ENCODE measurements at regions not wholly inside any gene's neighbourhood (a gene's known extent, or its start where the extent isn't known, plus 50 kb on each side); places are given as distances from the start of the nearest gene placed in this dataset.
A peak's percentile ranks its signal among the peaks of the same experiment; 100 is the strongest.
"Not testable (repeated sequence)": the region's sequence is repeated elsewhere in the genome, so short reads cannot be mapped to it uniquely, and the experiment has no call there.

DNA sequence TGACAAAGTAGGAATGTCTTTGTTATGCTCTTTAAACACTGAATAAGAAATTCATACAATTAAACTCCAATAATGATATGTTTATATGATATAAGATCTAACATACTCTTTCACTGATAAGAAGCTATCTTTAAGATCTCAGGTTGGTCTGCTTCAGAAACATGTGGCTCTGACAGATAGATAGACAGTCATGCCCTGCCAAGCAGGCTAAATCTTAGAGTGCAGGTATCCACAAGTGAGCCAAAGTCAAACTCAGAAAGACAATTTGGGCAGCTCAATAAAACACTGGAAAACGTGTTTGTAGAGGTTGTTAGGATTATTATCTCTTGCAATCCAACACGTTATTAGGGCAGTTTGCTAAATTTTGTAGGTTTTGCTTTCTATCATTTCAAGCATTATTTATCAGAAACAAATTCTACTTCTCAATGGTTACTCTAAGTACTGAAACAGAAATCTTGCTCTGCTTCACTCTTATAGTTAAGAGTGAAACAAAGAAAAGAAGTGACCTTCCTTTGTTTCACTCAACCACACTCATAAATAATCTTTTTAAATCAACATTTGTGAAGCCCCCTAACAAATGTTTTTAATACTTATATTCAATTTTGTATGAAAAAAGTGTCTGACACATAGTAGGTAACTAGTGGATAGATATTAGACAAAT is 1255.6 kb downstream of the DIAPH3 start:
- no peak for DNase-seq (ENCODE audit: low spot score)

DNA sequence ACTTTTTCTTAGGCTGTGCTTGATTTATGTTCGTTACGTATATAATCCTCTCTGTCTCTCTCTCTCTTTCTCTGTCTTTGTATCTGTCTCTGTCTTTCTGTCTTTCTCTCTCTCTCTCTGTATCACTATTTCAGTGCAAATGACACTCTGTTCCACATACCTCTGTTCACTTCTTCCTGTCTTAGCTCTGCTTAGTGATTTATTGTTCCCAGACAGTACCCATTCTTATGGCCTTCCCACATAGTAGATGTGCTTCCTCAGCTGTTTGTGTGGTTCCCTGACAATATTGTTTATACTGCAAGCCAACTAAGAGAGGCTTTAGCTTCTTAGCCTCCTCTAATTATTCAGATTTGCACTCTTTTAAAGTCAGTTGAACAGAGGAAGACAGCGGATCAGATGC is 1244.2 kb downstream of the DIAPH3 start:
- no peak for DNase-seq (ENCODE audit: low spot score)

DNA sequence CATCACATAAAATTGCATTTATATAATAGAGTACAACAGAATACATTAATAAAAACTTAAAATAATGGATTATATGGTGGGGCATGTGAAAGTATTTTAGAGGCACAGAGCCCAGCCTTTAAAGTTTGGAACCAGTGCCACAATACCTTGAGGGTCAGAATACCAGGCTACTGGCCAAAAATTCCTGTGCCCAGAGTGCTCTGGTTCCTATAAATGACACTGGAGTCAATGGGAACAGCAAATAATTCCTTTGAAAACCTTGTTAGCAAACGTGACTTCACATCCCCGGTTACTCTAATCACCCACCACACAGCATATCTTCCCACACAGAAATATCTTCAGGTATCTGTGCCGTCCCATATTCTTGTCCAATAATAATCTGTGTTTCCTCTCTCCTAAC is 1242.6 kb downstream of the DIAPH3 start:
- DNase-seq (ENCODE audit: low spot score): no peak

DNA sequence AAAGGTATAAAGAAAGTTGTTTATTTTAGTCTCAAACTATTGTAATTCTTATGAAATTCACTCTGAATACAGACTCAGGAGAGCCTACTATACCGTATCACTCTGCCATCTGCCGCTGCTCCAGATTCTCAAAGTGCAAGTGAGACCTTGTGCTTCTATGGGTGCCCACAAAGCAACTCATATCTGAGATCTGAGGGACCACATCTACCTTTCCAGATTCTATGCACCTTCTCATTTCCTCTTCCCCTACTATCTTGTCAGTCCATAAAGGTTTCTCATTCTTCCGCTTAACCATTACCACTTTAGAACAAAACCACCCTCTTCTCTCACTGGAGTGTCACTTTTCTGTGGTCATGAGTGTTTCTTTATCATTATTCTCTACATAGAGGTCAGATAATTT is 1236.9 kb downstream of the DIAPH3 start:
- no peak for DNase-seq (ENCODE audit: low spot score)

DNA sequence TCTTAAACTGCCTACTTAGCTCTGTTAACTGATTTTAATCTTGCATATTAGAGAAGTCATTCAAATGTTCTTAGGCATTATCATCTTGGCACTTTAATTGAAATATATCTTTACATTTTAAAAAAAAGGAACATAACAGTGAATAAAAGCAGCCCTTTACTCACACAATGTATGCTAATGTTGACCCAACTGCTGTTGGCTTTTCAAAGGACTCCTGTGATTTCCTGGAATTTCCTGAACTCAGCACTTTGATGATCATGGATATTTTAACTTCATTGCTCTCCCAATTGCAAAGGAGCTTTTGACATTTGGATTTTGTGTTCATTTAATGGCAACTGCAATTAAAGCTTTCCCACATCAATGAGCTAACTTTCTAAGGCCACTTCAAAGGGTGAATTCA is 1230.3 kb downstream of the DIAPH3 start:
- DNase-seq (ENCODE audit: low spot score): no peak

DNA sequence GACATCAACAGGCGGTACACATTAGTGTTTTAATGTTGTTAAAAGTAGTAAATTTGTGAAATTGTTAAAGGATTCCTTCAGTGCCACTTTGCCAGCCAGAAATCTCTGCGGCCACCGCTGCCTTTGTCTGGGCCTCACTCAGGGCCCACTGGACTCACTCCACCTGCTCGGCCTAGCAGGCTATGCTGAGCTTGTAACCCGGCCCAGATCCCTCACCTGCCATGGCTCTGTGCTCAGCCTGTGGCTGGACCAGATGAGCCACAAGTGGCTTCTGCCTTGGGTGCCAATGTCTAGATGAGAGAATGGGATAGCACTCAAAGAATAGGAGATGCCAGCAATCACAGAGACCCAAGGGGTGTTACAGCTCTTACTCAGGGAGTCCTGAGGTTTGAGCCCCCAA is 1228.0 kb downstream of the DIAPH3 start:
- DNase-seq (ENCODE audit: low spot score): no peak

DNA sequence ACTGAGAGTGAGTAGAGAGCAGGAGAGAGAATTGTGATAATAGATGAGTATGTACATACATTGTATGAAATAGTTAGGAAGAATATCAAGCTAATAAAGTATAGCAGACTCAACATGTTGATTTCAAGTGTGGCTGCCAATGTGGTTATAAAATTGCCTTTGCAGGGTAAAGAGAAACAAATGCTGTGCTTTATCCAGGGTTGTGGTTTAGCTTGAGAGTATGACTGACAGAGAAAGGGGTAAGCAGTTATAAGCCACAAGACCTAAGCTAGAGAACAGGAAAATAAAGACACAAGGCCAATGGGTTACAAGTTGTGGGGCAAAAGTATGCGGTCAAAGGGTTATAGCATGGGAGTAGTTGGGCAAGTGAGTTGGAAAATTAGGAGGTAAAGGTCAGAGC is 1217.5 kb downstream of the DIAPH3 start:
- no peak for DNase-seq (ENCODE audit: low spot score)

DNA sequence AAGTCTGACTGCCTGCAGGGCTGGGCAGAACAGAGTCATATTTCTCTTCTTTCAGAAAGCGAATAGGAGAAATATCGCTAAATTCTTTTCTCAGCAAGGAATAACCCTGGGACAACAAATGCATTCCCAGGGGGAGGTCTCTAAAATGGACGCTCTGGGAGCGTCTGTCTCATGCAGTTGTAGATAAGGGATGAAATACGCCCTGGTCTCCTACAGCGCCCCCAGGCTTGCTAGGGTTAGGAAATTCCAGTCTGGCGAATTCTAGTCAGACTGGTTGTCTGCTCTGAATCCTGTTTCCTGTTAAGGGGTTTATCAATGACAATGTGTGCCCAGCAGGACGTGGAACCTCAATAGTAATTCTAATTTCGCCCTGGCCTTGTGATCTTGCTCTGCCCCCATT is 1214.1 kb downstream of the DIAPH3 start:
- DNase-seq (ENCODE audit: low spot score): no peak

DNA sequence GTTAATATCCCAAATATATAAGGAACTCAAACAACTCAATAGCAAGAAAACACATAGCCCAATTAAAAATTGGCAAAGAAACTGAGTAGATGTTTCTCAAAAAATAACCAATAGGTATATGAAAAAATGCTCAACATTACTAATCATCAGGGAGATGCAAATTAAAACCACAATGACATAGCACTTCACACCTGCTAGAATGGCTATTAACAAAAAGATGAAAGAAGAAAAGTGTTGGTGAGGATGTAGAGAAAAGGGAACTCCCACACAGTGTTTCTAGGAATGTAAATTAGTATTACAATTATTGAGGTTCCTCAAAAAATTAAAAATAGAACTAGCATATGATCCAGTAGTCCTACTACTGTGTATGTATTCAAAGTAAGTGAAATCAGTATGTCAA is 1212.8 kb downstream of the DIAPH3 start:
- DNase-seq (ENCODE audit: low spot score): no peak

DNA sequence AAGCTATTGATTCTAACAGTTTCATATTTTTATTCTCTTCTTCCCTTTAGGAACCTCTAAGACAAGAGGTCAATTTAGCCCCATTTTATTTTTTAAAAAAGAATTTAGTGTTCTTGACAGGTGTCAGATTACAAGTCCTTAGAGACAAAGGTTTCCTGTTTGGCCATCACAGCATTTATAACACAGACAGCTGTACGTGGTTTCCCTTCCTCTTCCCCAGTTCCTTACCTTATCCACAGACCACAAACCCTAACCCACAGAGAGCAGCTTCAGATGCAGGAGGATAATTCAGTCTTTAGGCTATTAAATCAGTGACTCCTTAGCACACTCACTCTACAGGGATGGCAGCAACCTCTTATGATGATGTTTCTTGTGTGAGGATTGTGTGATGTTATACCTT is 1210.1 kb downstream of the DIAPH3 start:
- DNase-seq (ENCODE audit: low spot score): no peak

DNA sequence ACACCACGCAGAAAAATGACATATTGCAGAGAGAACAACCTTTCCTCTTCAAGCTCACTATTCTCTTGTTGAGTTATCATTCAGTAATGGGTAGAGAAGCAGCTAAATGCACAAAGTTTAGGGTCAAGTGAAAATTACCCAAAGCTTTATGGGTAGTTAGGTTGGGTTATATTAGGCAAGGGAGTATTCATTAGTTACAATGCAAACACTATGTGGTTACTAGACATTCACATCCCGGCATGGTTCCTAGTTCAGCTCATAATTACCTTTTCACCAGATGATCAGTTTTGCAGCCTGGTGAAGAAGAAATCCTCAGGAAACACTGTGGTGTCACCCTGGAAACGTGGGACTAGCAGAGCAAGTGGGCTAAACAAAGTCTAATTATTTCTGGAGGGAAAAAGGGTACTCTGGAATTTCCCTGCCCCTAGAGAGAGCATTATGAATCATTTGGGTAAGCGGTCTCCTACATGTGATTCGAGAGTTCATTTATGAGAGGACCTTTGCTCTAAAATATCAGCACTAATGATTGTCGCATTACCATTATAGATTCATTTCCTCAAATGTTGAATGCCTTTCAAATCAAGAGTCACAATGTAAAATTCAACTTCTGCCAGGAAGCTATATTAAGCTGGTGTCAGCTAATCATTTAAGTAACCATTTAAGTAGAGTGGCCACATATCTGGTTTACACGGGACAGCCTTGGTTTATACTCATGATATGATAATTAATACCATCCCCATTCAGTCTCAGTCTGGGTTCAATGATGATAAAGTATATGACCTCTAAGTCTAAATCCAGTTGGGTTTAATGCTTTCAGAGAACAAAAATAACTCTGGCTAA is 1208.0 kb downstream of the DIAPH3 start:
- DNase-seq (ENCODE audit: low spot score): no peak

DNA sequence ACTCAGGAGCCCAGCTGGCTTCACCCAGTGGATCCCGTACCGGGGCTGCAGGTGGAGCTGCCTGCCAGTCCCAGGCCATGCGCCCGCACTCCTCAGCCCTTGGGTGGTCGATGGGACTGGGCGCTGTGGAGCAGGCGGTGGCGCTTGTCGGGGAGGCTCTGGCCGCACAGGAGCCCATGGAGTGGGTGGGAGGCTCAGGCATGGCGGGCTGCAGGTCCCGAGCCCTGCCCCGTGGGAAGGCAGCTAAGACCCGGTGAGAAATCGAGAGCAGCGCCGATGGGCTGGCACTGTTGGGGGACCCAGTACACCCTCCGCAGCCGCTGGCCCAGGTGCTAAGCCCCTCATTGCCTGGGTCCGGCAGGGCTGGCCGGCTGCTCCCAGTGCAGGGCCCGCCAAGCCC is 1205.6 kb downstream of the DIAPH3 start:
- not testable (repeated sequence) for DNase-seq (ENCODE audit: low spot score)

DNA sequence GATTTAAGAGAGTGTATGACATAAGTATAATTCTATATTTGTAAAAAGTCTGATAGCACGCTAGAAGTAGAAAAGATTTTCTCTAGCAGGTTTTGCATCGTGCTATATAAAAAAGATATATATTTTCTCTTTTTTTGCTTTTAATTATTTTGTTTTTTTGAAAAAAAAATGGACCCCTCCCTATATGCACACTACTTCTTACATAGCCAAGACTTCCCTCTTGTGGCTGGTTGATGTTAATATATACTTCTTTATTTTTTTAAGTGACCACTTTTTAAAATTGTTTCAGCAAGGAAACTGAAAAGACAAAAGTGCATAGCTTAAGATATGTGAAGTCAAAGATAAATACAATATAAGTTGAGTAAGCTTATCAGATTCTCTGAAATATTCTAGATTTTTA is 1202.8 kb downstream of the DIAPH3 start:
- DNase-seq (ENCODE audit: low spot score): no peak

DNA sequence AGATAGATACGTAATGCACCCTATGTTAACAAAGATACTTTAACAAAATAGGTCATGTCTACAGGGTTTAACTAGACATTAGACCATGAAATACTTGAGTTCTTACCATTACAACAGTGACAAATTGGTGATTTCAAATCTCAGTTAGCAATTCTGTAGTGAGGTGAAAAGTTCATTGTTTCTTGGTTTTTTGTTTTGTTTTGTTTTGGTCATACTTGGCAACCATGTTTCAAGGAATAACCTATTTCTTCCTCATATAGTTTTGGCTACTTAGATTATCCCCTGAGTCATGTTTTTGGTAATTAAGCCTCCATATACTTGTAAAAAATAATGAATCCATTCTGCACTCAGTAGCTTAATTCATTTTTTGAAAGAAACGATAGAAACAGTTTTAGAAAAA is 1200.4 kb downstream of the DIAPH3 start:
- DNase-seq (ENCODE audit: low spot score): peak; percentile 12

DNA sequence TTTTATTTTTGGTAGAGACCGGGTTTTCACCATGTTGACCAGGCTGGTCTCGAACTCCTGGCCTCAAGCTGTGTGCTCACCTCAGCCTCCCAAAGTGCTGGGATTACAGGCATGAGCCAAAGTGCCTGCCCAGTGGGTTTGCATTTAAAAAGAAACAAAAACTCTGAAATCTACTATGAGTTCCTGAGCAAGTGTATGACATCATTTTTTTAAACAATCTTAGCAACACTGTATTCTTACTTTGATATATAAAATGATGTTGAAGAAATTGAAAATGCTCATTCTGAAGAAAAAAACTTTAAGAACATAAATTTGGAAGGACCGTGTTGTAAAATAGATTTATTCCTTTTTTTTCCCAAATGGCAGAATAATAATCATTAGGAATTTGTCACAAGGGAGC is 1199.7 kb downstream of the DIAPH3 start:
- DNase-seq (ENCODE audit: low spot score): no peak

DNA sequence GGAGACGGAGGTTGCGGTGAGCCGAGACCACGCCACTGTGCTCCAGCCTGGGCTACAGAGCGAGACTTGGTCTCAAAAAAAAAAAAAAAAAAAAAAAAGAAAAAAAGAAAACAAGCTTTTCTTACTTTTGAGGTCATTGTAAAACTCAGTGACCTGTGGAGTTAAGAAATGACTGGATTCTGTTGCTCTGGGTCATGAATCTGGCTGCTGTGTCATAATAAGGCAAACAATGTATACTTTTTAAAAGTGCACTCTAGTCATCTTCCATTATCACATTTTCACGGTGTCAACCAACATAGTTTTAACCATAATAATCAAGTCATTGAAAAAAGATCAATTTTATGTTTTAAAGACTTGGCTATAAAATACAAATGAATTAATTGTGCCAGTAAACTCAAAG is 1186.6 kb downstream of the DIAPH3 start:
- no peak for DNase-seq (ENCODE audit: low spot score)

DNA sequence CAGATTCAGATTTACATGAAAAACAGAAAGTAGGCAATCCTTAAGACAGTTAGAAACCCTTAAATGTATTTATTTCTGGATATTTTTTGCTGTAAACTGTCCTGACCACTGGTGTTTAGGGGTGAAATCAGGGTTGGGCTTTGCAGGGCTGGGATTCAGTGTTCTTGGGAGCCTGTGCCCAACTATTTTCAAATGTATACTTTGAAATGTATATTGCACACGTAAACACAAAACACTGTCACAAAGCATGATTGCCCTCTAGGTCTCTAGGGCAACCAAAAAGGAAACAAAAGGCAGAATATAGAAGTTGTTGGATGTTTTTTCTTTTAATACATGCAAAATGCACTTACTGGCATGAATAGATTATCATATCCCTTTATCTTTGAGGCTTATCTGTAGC is 1185.4 kb downstream of the DIAPH3 start:
- no peak for DNase-seq (ENCODE audit: low spot score)

DNA sequence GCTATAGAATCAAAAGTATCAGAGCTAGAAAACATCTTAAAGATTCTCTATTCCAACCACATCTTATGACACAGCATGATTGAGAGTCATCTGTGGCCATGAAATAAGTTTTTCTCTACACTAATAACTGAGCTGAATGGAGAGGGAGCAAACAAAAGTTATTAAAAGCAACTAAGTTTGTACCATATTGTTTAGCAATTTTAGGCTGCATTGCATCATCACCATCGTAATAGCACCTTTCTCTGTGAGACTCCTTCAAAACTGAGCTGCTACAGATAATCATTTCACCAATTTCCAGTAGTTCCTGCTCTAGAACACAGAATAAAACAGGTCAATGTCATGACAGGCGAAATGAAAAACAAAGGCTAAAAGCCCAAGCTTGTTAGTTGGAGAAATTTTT is 1183.9 kb downstream of the DIAPH3 start:
- DNase-seq (ENCODE audit: low spot score): no peak

DNA sequence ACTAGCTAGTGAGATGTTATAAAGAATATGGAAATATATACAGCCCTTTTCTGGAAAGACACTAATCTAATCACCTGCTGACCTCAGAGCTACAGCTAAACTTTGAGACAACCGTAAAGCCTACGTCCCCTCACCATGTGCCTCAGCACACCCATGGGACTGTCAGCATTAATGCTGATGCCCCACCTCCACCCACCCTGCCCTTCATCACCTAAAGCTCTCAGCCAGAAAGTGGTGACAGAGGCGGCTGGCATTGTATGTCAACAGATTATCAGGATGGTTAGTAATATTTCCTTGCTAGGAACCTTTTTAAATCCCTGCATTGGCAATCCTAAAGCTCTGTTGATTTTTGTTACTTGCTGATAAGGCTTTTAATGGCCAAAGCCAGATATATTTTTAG is 1177.9 kb downstream of the DIAPH3 start:
- DNase-seq (ENCODE audit: low spot score): no peak

DNA sequence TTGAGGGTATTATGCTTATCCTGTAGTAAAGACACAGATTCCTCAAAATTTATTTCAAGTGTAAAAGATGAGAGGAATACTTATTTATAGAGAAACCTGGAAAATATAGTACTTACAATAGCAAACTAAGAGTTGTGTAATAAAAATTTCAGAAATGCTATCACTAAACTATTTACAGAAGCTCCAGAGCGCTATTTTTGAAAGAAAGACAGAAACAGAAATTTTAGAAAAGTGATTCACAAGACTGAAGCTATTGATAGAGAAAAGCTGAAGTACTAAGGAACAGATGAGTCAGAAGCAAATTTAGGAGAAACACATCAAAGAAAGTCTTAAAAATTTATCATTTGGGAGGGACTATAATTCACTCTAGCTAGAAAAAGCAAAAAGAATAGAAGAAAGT is 1174.2 kb downstream of the DIAPH3 start:
- no peak for DNase-seq (ENCODE audit: low spot score)

DNA sequence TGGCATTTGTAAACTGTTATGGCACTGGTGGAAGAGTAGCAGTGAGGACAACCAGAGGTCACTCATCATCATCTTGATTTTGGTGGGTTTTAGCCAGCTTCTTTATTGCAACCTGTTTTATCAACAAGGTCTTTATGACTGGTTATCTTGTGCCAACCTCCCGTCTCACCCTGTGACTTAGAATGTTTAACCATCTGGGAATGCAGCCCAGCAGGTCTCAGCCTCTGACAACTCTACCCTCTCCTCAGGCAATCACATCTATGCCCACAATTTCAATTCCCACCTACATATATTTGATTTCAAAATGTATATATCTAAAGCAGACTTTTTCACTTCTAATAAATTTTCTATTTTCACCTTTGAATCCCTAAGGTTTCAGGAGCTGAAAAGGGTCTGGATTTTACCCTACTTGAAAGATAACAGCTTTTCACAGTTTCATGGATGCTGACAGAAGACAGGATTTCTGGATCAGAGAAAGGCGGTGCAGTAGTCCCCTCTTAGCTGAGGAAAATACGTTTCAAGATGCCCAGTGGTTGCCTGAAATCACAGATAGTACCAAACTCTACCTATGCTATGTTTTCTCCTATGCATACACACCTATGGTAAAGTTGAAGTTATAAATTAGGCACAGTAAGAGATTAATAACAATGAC is 1171.8 kb downstream of the DIAPH3 start:
- no peak for DNase-seq (ENCODE audit: low spot score)

DNA sequence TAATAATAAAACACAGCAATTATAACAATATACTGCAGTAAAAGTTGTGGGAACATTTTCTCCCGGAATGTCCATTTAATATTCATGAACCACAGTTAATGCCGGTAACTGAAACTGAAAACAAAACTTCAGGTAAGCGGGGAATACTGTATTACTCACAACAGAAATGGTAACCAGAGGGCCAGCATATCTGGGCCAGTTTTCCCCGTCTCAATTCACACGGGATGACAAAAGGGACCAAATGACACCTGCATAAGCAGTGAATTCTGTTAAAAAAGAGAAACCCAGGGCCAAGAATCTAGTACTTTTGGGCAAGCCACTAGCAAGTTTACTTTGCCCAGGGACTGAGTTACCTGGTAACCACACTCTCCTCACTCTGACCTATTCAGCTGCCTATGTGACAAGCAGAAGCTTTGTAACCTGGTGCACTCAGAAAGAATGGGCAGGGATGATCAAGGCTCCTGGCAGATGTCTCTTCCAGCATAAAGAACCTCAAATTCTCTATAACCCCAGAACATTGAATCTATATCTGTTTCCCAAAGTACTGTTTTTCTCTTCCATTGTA is 1171.2 kb downstream of the DIAPH3 start:
- DNase-seq (ENCODE audit: low spot score): no peak

DNA sequence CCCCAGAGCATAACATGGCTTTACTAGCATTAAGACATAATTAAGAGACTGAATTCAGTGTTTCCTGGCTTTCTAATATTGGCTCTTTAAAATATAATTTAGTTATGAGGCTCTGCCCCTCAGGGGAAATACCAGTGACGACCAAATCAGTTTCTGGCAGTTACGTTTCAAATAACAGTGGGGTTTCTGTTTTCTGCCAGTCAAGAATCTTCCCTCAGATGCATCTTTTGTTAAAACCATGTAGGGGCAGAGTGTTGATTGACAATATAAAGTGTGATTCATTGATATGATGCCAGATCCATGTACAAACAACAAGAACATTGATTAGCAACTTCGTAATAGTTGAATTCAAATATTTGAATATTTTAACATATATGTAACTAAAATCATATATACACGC is 1169.7 kb downstream of the DIAPH3 start:
- peak; percentile 52 for DNase-seq (ENCODE audit: low spot score)

Data from COLO829 (cell line).